Brain microvascular endothelial cell (primary cell): ENCODE measurements at regions not wholly inside any gene's neighbourhood (a gene's known extent, or its start where the extent isn't known, plus 50 kb on each side); places are given as distances from the start of the nearest gene placed in this dataset.
"Not testable (repeated sequence)": the region's sequence is repeated elsewhere in the genome, so short reads cannot be mapped to it uniquely, and the experiment has no call there.

Experiments used
- DNase-seq: peaks from one replicate; pipeline ENCODE4 v3.0.0-alpha.2; 2020
- H3K27ac ChIP-seq: fragments of 250-450 bp; sonication (Bioruptor Pico); 2 replicates; pipeline ENCODE4 v1.5.1; 2020; ENCODE audit warnings: mild to moderate bottlenecking, moderate library complexity
- H3K27me3 ChIP-seq: fragments of 250-450 bp; sonication (Bioruptor Pico); replicated peaks from 2 replicates; pipeline ENCODE4 v1.5.1; 2020; ENCODE audit warnings: mild to moderate bottlenecking
- H3K36me3 ChIP-seq: fragments of 250-450 bp; sonication (Bioruptor Pico); replicated peaks from 2 replicates; pipeline ENCODE4 v1.5.1; 2020; ENCODE audit warnings: mild to moderate bottlenecking
- H3K4me3 ChIP-seq: 2 replicates; pipeline ENCODE4 v1.5.1; 2011; ENCODE audit warnings: low read depth, mild to moderate bottlenecking, control low read depth, low read length, moderate library complexity
- CTCF ChIP-seq: IDR thresholded peaks from 2 replicates; pipeline ENCODE4 v1.5.1; 2011; ENCODE audit warnings: low read depth, mild to moderate bottlenecking, moderate library complexity, low read length, control low read depth, inconsistent platforms; ENCODE audit errors: missing control alignments
- in situ Hi-C: cut with HindIII; loops from 2 replicates; pipeline ENCODE4 v1.10.0; 2017; ENCODE audit warnings: low sequenced_read_pairs, low pct_ligation_motif_present

DNA sequence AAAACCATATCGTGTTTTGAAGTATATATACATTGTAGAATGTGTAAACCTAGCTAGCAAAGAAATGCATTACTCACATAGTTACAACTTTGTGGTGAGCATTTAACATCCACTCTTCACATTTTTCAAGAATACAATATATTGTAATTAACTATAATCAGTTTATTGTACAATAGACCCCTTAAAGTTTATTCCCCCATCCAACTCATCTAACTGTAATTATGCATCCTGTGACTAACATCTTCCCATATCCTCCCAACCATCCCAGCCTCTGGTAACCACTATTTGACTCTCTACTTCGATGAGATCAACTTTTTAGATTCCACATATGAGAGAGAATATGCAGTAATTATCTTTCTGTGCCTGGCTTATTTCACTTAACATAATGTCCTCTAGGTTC lies 526.4 kb downstream of the KIF20B start:
- Histone ChIP-seq H3K4me3 (no peak overlapping the region), H3K27me3 (no peaks in the 10 kb centered on the region), H3K27ac (peak overlapping the region; percentile 35), H3K36me3 (no peaks in the 10 kb centered on the region)
- in situ Hi-C loops, result no loop called here
- no peak for DNase-seq
- TF ChIP-seq CTCF, result no peak

- Histone ChIP-seq H3K27ac (no peak overlapping the region), H3K36me3 (no peaks in the 10 kb centered on the region), H3K4me3 (no peak overlapping the region), H3K27me3 (no peaks in the 10 kb centered on the region)
- no peak for TF ChIP-seq CTCF
- in situ Hi-C loops, result no loop called here
- DNase-seq, result no peak
These were observed 528.1 kb downstream of the KIF20B start for GRCh38 chr10:90229486-90229885.

DNA sequence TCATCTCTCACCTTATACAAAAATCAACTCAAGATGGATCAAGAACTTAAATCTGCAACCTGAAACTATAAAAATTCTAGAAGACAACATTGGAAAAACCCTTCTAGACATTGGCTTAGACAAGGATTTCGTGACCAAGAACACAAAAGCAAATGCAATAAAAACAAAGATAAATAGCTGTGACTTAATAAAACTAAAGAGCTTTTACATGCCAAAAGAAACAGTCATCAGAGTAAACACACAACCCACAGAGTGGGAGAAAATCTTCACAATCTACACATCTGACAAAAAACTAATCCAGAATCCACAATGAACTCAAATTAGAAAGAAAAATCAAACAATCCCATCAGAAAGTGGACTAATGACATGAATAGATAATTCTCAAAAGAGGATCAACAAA lies 532.4 kb downstream of the KIF20B start:
- H3K27ac ChIP-seq, H3K27me3 ChIP-seq, DNase-seq, in situ Hi-C loops, H3K4me3 ChIP-seq, H3K36me3 ChIP-seq: not testable (repeated sequence)

DNA sequence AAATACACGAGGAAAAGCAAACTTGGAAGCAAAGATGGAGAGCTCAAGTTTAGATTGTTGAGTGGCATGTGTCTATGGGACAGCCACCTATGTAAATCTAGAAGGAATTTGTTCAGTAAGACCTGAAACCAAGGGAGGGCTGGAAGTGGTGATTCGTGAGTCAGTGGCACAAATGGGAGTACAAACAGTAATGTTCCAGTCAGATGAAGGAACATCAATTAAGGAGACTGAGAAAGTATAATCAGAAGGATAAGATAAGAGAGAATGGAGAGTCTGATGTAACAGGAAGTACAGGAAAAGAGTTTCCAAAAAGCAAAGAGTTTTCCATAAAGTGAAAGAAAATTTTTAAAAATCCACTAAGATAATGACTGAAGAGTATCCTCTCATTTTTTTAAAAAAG lies 544.2 kb downstream of the KIF20B start:
- no peak for DNase-seq
- H3K27ac ChIP-seq, result no peak overlapping the region
- H3K27me3 ChIP-seq, result no peaks in the 10 kb centered on the region
- no peak overlapping the region for H3K4me3 ChIP-seq
- TF ChIP-seq CTCF, result no peak
- in situ Hi-C loops, result no loop called here
- H3K36me3 ChIP-seq, result no peaks in the 10 kb centered on the region

DNA sequence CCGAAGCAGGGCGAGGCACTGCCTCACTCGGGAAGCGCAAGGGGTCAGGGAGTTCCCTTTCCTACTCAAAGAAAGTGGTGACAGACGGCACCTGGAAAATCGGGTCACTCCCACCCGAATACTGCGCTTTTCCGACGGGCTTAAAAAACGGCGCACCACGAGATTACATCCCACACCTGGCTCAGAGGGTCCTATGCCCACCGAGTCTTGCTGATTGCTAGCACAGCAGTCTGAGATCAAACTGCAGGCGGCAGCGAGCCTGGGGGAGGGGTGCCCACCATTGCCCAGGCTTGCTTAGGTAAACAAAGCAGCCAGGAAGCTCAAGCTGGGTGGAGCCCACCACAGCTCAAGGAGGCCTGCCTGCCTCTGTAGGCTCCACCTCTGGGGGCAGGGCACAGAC lies 549.4 kb downstream of the KIF20B start:
- H3K36me3 ChIP-seq, H3K27me3 ChIP-seq, H3K4me3 ChIP-seq, H3K27ac ChIP-seq, DNase-seq, in situ Hi-C loops: not testable (repeated sequence)

GRCh38 chr10:90269699-90270098 lies 568.3 kb downstream of the KIF20B start:
- no peak for TF ChIP-seq CTCF
- Histone ChIP-seq H3K4me3 (no peak overlapping the region), H3K27ac (no peak overlapping the region), H3K36me3 (no peaks in the 10 kb centered on the region), H3K27me3 (no peaks in the 10 kb centered on the region)
- in situ Hi-C loops, result no loop called here
- no peak for DNase-seq

DNA sequence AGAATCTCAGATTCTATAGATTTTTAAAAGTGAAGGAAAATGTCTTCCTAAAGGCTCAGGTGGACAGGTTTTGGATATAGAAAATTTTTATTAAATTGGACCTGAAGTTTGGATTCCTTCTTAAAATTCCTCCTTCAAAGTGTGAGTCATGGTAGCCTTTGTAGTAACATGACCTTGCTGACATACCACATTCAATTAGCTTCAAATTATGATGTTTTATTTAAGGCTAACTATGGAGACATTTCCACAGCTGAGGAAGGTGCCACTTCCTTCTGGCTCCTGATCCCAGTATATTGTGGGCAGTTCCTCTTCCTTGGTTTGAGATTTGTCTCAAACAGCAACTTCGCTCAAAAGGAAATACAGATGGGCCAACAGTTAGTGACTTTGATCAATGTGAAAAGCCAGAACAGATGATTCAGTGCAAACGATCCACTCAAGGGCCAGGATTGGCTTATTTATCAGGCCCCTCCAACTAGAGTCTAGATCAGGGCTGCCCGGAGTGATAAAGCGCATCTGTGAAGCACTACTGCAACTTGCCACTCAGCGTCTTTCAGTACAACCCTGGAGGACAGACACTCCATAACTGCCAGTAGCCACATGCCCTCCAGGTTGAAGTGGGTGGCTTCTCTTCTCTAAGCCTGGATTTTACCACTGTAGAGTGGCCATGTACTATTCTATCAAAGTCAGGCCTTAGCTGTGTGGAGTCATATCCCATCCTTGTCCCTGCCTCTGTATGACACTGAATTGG lies 573.5 kb downstream of the KIF20B start:
- Histone ChIP-seq H3K4me3 (no peak overlapping the region), H3K27me3 (no peaks in the 10 kb centered on the region), H3K36me3 (no peaks in the 10 kb centered on the region), H3K27ac (no peak overlapping the region)
- TF ChIP-seq CTCF, result no peak
- DNase-seq, result no peak
- in situ Hi-C loops, result no loop called here
